ENCODE measurements at regions not wholly inside any gene's neighbourhood (a gene's known extent, or its start where the extent isn't known, plus 50 kb on each side); places are given as distances from the start of the nearest gene placed in this dataset.

GRCh38 chr12:115088995-115089841 is 405.2 kb upstream of the TBX3 start:
- TF ChIP-seq CTCF (IDR thresholded peaks at IDR 0.05; ENCODE audit: low read length) = no peak
- TF ChIP-seq EZH2 (IDR thresholded peaks at IDR 0.05; ENCODE audit: borderline replicate concordance, low read length) = no peak
- Histone ChIP-seq H3K4me2 (ENCODE audit: low read length) (no peak overlapping the region), H4K20me1 (ENCODE audit: insufficient read depth, low read length) (no peaks in the 10 kb centered on the region), H3K9me3 (ENCODE audit: low read length) (no peaks in the 10 kb centered on the region), H3K9ac (ENCODE audit: low read length) (no peak overlapping the region), H3K4me3 (ENCODE audit: low read depth, low read length, poor library complexity, severe bottlenecking) (no peak overlapping the region), H3K27ac (ENCODE audit: low read depth, low read length, poor library complexity, severe bottlenecking) (no peak overlapping the region), H2AFZ (ENCODE audit: low read length) (no peak overlapping the region), H3K4me1 (ENCODE audit: insufficient read depth, low read length, severe bottlenecking) (no peaks in the 10 kb centered on the region), H3K36me3 (ENCODE audit: insufficient read depth, low read length) (no peaks in the 10 kb centered on the region), H3K79me2 (ENCODE audit: insufficient read depth, low read length) (no peaks in the 10 kb centered on the region), H3F3A (ENCODE audit: insufficient read depth, low read length) (no peaks in the 10 kb centered on the region), H3K9me2 (ENCODE audit: low read depth, low read length) (no peaks in the 10 kb centered on the region), H3K27me3 (ENCODE audit: insufficient read depth, low read length) (no peaks in the 10 kb centered on the region)

GRCh38 chr12:115088328-115088994 is 404.5 kb upstream of the TBX3 start:
- no peaks in the 10 kb centered on the region for H4K20me1 ChIP-seq (ENCODE audit: insufficient read depth, low read length)
- no peak overlapping the region for H3K27ac ChIP-seq (ENCODE audit: low read depth, low read length, poor library complexity, severe bottlenecking)
- H3K9me3 ChIP-seq (ENCODE audit: low read length) = no peaks in the 10 kb centered on the region
- no peaks in the 10 kb centered on the region for H3K9me2 ChIP-seq (ENCODE audit: low read depth, low read length)
- TF ChIP-seq EZH2 (IDR thresholded peaks at IDR 0.05; ENCODE audit: borderline replicate concordance, low read length) (no peak), CTCF (IDR thresholded peaks at IDR 0.05; ENCODE audit: low read length) (no peak)
- no peak overlapping the region for H3K4me2 ChIP-seq (ENCODE audit: low read length)
- H3K79me2 ChIP-seq (ENCODE audit: insufficient read depth, low read length) = no peaks in the 10 kb centered on the region
- H3K36me3 ChIP-seq (ENCODE audit: insufficient read depth, low read length) = no peaks in the 10 kb centered on the region
- H3F3A ChIP-seq (ENCODE audit: insufficient read depth, low read length) = no peaks in the 10 kb centered on the region
- H3K4me1 ChIP-seq (ENCODE audit: insufficient read depth, low read length, severe bottlenecking) = no peaks in the 10 kb centered on the region
- H3K9ac ChIP-seq (ENCODE audit: low read length) = no peak overlapping the region
- H3K27me3 ChIP-seq (ENCODE audit: insufficient read depth, low read length) = no peaks in the 10 kb centered on the region
- H3K4me3 ChIP-seq (ENCODE audit: low read depth, low read length, poor library complexity, severe bottlenecking) = no peak overlapping the region
- H2AFZ ChIP-seq (ENCODE audit: low read length) = no peak overlapping the region

GRCh38 chr12:115085594-115085993 is 401.6 kb upstream of the TBX3 start:
- Histone ChIP-seq H2AFZ (ENCODE audit: low read length) (no peak overlapping the region), H3K27me3 (ENCODE audit: insufficient read depth, low read length) (no peaks in the 10 kb centered on the region), H3K79me2 (ENCODE audit: insufficient read depth, low read length) (no peaks in the 10 kb centered on the region), H3K4me2 (ENCODE audit: low read length) (no peak overlapping the region), H3K27ac (ENCODE audit: low read depth, low read length, poor library complexity, severe bottlenecking) (no peak overlapping the region), H3K9ac (ENCODE audit: low read length) (no peak overlapping the region), H3K4me3 (ENCODE audit: low read depth, low read length, poor library complexity, severe bottlenecking) (no peak overlapping the region), H3K9me2 (ENCODE audit: low read depth, low read length) (no peaks in the 10 kb centered on the region), H3K36me3 (ENCODE audit: insufficient read depth, low read length) (no peaks in the 10 kb centered on the region), H3K9me3 (ENCODE audit: low read length) (no peaks in the 10 kb centered on the region), H4K20me1 (ENCODE audit: insufficient read depth, low read length) (no peaks in the 10 kb centered on the region), H3F3A (ENCODE audit: insufficient read depth, low read length) (no peaks in the 10 kb centered on the region), H3K4me1 (ENCODE audit: insufficient read depth, low read length, severe bottlenecking) (no peaks in the 10 kb centered on the region)
- TF ChIP-seq EZH2 (IDR thresholded peaks at IDR 0.05; ENCODE audit: borderline replicate concordance, low read length) (no peak), CTCF (IDR thresholded peaks at IDR 0.05; ENCODE audit: low read length) (no peak)

Measured in OCI-LY1 (cell line).